Colonic mucosa (tissue), 4 donors: ENCODE measurements at regions not wholly inside any gene's neighbourhood (a gene's known extent, or its start where the extent isn't known, plus 50 kb on each side); places are given as distances from the start of the nearest gene placed in this dataset.
"Not testable (repeated sequence)": the region's sequence is repeated elsewhere in the genome, so short reads cannot be mapped to it uniquely, and the experiment has no call there.

Experiments
- DNase-seq: peaks from one replicate; pipeline ENCODE4 v3.0.0-alpha.2; 2020
- H3K27ac ChIP-seq: fragments of 200-600 bp; one replicate; pipeline ENCODE4 v1.8.0; 2021
- H3K27me3 ChIP-seq: fragments of 200-600 bp; one replicate; pipeline ENCODE4 v1.8.0; 2021
- H3K36me3 ChIP-seq: fragments of 200-600 bp; one replicate; pipeline ENCODE4 v1.8.0; 2021
- H3K4me1 ChIP-seq: fragments of 200-600 bp; one replicate; pipeline ENCODE4 v1.8.0; 2021; ENCODE audit warnings: mild to moderate bottlenecking
- H3K4me3 ChIP-seq: fragments of 200-600 bp; one replicate; pipeline ENCODE4 v1.8.0; 2021
- H3K9ac ChIP-seq, 2 donors: one replicate each; pipeline ENCODE4 v1.7.0; 2013; ENCODE audit warnings: control low read depth in 2 of 2, low read depth in 2 of 2, low read length in 2 of 2
- H3K9me3 ChIP-seq: fragments of 200-600 bp; one replicate; pipeline ENCODE4 v1.8.0; 2021
- intact Hi-C: fragments of 100-400 bp; cut with DNase I; formaldehyde crosslinking; loops from one replicate; pipeline ENCODE4 v1.14.1; 2022
- donor health status: healthy.
- donor health status: DM: no; HTN: no; CAD: no.
- donor health status: DM: no; HTN: no; CAD: no.

DNA sequence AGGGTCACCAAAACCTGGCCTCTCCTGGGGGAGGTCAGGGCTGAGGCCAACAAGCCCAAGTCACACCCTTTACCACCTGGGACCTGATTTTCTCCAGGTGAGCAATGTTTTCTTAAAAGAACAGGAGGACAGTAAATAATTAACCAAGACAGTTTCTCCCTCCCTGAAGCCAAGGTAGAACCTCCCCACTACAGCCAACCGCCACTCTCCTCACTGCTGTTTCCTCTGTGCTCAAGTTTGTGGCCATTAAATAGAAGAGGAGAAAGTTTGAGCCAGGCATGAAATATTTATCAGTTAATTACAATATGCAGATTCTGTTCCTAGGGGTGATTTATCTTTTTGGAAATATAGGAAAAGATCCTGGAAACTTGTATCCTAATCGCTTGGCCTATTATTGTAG is 150.6 kb upstream of the ANKRD20A1 start:
- H3K27me3 ChIP-seq, H3K27ac ChIP-seq, H3K36me3 ChIP-seq, intact Hi-C loops, H3K4me1 ChIP-seq, H3K9me3 ChIP-seq, H3K9ac ChIP-seq, H3K4me3 ChIP-seq: not testable (repeated sequence)
- peak; percentile 28 for DNase-seq

GRCh38 chr9:67711429-67711828 is 147.3 kb upstream of the ANKRD20A1 start:
- H3K4me1 ChIP-seq, H3K4me3 ChIP-seq, H3K9me3 ChIP-seq, H3K9ac ChIP-seq, H3K27me3 ChIP-seq, H3K36me3 ChIP-seq, H3K27ac ChIP-seq, intact Hi-C loops: not testable (repeated sequence)
- peak; percentile 18 for DNase-seq

- DNase-seq = peak; percentile 32
- H3K27me3 ChIP-seq, H3K9ac ChIP-seq, intact Hi-C loops, H3K9me3 ChIP-seq, H3K36me3 ChIP-seq, H3K4me1 ChIP-seq, H3K4me3 ChIP-seq, H3K27ac ChIP-seq: not testable (repeated sequence)
Observed at GRCh38 chr9:67711931-67712330, 146.8 kb upstream of the ANKRD20A1 start.

DNA sequence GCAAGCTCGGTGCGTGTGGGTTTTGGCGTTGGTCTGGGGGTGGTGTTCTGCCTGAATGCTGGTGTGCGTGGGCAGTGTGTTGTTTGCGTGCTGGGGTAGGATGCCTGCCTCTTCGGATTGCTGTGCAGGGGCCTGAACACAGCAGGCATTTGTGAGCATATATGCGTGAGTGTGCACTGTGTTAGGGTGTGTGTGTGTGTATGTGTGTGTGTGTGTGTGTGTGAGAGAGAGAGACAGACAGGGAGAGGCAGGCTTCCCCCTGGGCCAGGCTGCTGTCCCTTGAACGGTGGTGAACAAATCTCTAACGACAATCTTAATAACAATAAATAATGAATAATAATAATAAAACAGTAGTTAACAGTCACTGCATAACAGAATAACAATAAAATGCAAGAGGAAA is 145.8 kb upstream of the ANKRD20A1 start:
- intact Hi-C loops, H3K27me3 ChIP-seq, H3K4me1 ChIP-seq, H3K4me3 ChIP-seq, H3K36me3 ChIP-seq, DNase-seq, H3K9ac ChIP-seq, H3K27ac ChIP-seq, H3K9me3 ChIP-seq: not testable (repeated sequence)

- H3K36me3 ChIP-seq, intact Hi-C loops, H3K9ac ChIP-seq, H3K27ac ChIP-seq, H3K9me3 ChIP-seq, H3K27me3 ChIP-seq, H3K4me3 ChIP-seq, H3K4me1 ChIP-seq: not testable (repeated sequence)
- peak; percentile 13 for DNase-seq
Observed at GRCh38 chr9:67717830-67718388, 140.8 kb upstream of the ANKRD20A1 start.

DNA sequence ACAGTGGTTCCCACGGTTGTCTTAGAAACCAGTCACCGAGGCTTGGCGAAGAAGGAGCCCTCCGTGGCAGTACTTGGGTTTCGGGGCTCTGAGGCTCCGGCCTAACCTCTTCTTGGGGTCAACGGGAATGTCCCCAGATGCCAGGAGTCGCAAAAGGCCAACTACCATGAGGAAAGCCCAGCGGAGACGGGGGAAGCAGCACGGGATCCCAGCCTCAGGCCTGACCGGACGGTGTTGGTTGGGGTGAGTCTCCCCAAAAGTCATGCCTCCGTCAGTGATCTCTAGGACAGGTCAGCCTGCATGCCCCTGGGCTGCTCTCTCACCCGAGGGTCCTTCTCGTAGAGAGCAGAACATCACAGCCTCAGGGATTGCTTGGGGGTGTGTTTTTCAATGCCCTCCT is 138.2 kb upstream of the ANKRD20A1 start:
- H3K9ac ChIP-seq, H3K27me3 ChIP-seq, H3K27ac ChIP-seq, H3K36me3 ChIP-seq, H3K9me3 ChIP-seq, H3K4me1 ChIP-seq, intact Hi-C loops, H3K4me3 ChIP-seq: not testable (repeated sequence)
- peak; percentile 13 for DNase-seq

DNA sequence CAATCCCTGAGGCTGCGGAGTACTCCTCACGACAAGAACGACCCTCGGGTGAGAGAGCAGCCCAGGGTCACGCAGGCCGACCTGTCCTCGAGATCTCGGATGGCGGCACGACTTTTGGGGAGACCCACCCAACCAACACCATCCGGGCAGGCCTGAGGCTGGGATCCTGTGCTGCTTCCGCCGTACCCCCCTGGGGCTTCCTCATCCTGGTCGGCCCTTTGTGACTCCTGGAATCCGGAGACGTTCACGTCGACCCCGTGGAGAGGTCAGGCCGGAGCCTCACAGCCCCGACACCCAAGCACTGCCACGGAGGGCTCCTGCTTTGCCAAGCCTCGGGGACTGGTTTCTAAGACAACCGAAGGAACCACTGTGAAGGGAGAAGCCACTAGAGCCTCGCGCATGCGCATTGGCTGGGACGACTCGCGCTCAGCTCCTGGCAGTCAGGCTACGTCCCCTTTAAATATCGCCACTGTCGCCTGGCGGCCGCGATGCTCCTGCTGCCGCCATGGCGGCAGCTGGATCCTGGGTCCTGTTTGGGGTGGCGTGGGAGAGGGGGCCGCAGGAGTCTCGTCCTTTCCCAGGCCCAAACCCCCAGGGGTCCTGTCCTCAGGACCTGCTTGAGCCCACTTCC is 136.2 kb upstream of the ANKRD20A1 start:
- intact Hi-C loops, H3K9me3 ChIP-seq, H3K27ac ChIP-seq, DNase-seq, H3K4me3 ChIP-seq, H3K36me3 ChIP-seq, H3K27me3 ChIP-seq, H3K4me1 ChIP-seq, H3K9ac ChIP-seq: not testable (repeated sequence)

DNA sequence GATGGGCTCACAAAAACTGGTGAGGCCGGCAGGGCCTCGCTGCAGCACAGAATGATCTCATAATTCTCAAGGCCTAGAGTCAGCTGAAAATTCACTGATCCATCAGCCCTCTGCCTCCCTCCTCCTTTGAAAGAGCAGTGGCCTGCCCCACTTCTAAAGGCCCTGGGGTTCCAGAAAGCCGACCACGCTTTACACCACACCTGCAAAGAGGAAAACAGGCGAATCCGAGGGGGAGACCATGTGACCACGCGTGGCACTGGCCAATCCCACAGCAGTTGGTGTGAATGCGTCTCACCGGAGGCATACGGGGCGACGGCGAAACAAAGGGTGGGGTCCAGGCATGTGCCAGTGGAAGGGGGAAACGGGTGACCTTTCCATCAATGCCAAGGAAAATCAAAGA is 135.5 kb upstream of the ANKRD20A1 start:
- H3K27ac ChIP-seq, intact Hi-C loops, H3K4me1 ChIP-seq, H3K27me3 ChIP-seq, H3K9me3 ChIP-seq, H3K36me3 ChIP-seq, H3K9ac ChIP-seq: not testable (repeated sequence)
- peak; percentile 29 for DNase-seq
- peak overlapping the region; percentile 35 for H3K4me3 ChIP-seq

DNA sequence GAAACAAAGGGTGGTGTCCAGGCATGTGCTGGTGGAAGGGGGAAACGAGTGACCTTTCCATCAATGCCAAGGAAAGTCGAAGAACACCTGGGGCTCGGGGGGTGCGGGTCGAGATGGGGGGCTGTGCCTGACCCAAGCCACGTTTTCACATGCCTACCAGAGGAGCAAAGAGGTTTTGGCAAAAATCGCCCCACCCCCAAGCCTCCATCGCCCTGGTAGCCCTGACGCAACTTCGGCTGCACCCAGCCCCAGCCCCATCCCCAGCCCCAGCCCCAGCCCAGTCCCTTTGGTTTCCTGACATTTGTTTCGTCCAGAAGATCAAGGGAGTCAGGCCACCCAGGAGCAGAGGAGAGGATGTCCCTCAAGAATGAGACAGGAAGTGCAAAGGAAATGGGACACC is 133.8 kb upstream of the ANKRD20A1 start:
- intact Hi-C loops, H3K36me3 ChIP-seq, H3K4me1 ChIP-seq, H3K9me3 ChIP-seq, H3K4me3 ChIP-seq, H3K9ac ChIP-seq, H3K27ac ChIP-seq, H3K27me3 ChIP-seq: not testable (repeated sequence)
- DNase-seq = peak; percentile 70

DNA sequence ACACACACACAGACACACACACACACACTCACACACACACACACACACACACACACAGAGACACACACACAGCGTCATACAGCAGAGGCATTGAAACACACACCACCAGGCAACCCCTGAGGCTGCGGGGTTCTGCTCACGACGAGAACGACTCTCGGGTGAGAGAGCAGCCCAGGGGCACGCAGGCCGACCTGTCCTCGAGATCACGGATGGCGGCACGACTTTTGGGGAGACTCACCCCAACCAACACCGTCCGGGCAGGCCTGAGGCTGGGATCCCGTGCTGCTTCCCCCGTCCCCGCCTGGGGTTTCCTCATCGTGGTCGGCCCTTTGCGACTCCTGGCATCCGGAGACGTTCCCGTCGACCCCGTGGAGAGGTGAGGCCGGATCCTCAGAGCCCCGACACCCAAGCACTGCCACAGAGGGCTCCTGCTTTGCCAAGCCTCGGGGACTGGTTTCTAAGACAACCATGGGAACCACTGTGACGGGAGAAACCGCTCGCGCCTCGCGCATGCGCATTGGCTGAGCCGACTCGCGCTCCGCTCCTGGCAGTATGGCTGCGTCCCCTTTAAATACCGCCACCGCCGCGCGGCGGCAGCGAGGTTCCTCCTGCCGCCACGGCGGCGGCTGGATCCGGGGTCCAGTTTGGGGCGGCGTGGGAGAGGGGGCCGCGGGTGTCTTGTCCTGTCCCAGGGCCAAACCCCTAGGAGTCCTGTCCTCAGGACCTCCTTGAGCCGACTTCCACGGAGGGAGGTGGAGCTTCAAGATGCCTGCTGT is 132.3 kb upstream of the ANKRD20A1 start:
- H3K36me3 ChIP-seq, H3K4me1 ChIP-seq, intact Hi-C loops, H3K9ac ChIP-seq, H3K27me3 ChIP-seq, H3K27ac ChIP-seq, H3K9me3 ChIP-seq: not testable (repeated sequence)
- peak; percentile 23 for DNase-seq
- peak overlapping the region; percentile 20 for H3K4me3 ChIP-seq

GRCh38 chr9:67763133-67763532 is 95.6 kb upstream of the ANKRD20A1 start:
- H3K4me1 ChIP-seq, H3K27ac ChIP-seq, H3K36me3 ChIP-seq, H3K4me3 ChIP-seq, DNase-seq, intact Hi-C loops, H3K9ac ChIP-seq, H3K9me3 ChIP-seq, H3K27me3 ChIP-seq: not testable (repeated sequence)

DNA sequence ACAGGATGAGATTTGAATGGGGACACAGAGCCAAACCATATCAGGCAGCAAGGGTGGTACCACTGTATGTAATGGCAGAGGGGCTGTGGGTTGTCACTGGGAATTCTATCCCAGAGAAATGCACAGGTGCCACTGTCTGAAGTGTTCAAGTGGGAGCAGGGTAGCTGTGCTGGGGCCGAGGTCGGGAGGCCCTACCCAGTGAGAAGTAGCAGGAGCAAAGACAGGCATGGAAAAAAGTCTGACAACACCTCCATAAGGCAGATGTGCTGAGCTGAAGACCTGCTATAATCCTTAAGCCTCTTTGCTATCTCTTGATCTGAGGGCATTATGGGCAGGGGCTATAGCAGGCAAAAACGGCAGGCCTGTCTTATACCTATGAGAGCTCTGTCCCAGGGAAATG is 86.9 kb upstream of the ANKRD20A1 start:
- H3K27me3 ChIP-seq, intact Hi-C loops: not testable (repeated sequence)

DNA sequence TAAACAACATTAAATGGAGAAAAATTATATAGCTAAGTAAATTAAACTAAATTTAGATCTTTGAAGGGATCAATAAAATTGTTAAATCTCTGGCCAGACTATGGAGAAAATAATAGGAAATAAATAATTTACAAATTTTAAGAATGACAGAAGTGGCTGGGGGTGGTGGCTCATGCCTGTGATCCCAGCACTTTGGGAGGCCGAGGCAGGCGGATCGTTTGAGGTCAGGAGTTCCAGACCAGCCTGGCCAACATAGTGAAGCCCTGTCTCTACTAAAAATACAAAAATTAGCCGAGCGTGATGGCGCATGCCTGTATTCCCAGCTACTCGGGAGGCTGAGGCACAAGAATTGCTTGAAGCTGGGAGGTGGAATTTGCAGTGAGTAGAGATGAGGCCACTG is 58.6 kb upstream of the ANKRD20A1 start:
- H3K4me3 ChIP-seq, intact Hi-C loops, H3K4me1 ChIP-seq, H3K9ac ChIP-seq, H3K9me3 ChIP-seq, H3K27ac ChIP-seq, H3K36me3 ChIP-seq, DNase-seq, H3K27me3 ChIP-seq: not testable (repeated sequence)

More for the DNA sequence above, 86.9 kb upstream of the ANKRD20A1 start:
- H3K9me3 ChIP-seq, H3K4me3 ChIP-seq, H3K4me1 ChIP-seq, H3K27ac ChIP-seq, H3K36me3 ChIP-seq, H3K9ac ChIP-seq, DNase-seq: not testable (repeated sequence)
